ENCODE measurements at regions not wholly inside any gene's neighbourhood (a gene's known extent, or its start where the extent isn't known, plus 50 kb on each side); places are given as distances from the start of the nearest gene placed in this dataset.

DNA sequence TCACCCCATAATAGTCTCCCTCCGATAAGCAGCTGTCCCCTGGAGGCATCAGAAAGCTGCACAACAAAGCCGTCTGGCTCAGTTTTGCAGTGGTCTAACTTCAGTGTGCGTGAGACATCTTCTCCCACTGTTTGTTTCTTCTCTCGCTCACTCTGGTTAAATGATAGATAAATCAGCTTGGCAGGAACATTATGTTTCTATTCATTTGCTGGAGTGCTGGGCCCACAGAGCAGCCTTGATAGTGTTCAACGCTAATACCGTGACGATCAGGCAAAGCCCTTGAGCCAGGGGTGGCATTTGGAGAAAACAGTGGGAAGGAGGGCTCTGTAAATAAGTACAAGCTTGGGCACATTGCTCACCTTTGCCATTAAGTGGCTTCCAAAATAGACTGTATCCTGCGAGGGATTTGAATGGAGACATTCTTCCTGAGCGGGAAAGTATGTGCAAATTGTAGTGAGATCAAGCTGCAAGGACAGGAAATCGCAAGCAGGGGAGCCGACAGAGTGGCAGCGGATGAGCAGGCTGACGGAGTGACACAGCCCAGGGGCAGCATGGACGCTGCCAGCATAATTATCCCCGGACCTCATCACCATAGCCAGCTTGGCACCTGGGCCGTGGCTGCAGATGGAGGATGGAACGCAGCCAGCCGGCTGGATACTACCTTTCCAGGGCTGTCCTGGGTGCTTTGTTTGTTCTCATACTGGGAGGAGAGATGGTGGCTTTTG, 256.8 kb upstream of the FZD8 start:
- H3K27me3 Mint-ChIP-seq (ENCODE audit: low read depth): no peaks in the 10 kb centered on the region
- no peak for ATAC-seq (replicated peaks in 1 of 2)
- peaks cover 2% of the 10 kb centered on the region in 2 donors for H3K9me3 Mint-ChIP-seq
- no peak for DNase-seq
- H3K36me3 Mint-ChIP-seq (ENCODE audit: insufficient read depth in 2 of 2): no peaks in the 10 kb centered on the region
- H3K4me1 Mint-ChIP-seq (ENCODE audit: low read depth): no peaks in the 10 kb centered on the region
- H3K4me3 Mint-ChIP-seq: no peak overlapping the region
- no peak overlapping the region for H3K27ac Mint-ChIP-seq

DNA sequence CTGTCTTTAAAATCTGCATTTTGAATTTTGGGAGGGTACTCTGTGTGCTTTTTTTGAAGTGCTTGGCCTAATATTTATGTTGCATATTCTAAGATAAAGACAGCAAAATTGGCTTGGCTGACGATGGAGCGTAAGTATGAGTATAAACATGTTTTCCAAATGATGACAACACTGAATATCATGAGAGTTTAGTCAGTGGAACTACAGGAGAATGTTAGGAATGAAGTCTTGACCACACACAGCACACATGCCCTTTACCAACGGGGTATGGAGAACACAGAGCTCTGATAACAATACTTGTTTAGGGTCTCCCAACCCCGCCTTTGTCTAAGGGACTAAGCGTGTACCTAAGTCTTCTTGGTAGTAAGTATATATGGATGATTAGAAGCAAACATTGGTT, 253.9 kb upstream of the FZD8 start:
- no peaks in the 10 kb centered on the region for H3K27me3 Mint-ChIP-seq (ENCODE audit: low read depth)
- ATAC-seq (replicated peaks in 1 of 2) (no peak), DNase-seq (no peak)
- H3K9me3 Mint-ChIP-seq: peaks cover 2% of the 10 kb centered on the region in 2 donors
- no peak overlapping the region for H3K27ac Mint-ChIP-seq
- no peaks in the 10 kb centered on the region for H3K36me3 Mint-ChIP-seq (ENCODE audit: insufficient read depth in 2 of 2)
- H3K4me3 Mint-ChIP-seq: no peak overlapping the region
- no peaks in the 10 kb centered on the region for H3K4me1 Mint-ChIP-seq (ENCODE audit: low read depth)

DNA sequence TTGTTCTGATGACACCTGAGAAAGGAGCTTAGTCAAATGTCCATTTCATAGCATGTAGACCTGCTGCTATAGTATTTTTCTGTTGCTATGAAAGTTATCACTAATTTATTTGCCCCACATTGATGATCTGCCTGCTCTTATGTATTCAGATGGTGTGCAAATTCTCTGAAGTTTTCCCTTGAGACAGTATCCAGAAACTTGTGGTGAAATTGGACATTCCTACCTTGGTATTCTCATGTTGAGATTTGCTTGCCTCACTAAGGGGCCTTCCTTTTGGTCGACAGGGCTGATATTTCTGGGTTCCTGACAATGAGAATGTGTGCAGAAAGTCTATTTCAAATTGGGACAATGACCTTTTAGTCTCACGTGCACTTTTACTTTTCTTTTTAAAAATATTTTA, 253.2 kb upstream of the FZD8 start:
- Mint-ChIP-seq H3K4me3 (no peak overlapping the region), H3K27me3 (ENCODE audit: low read depth) (no peaks in the 10 kb centered on the region), H3K9me3 (peaks cover 2% of the 10 kb centered on the region in 2 donors), H3K27ac (no peak overlapping the region), H3K4me1 (ENCODE audit: low read depth) (no peaks in the 10 kb centered on the region), H3K36me3 (ENCODE audit: insufficient read depth in 2 of 2) (no peaks in the 10 kb centered on the region)
- DNase-seq (no peak), ATAC-seq (replicated peaks in 1 of 2) (no peak)

DNA sequence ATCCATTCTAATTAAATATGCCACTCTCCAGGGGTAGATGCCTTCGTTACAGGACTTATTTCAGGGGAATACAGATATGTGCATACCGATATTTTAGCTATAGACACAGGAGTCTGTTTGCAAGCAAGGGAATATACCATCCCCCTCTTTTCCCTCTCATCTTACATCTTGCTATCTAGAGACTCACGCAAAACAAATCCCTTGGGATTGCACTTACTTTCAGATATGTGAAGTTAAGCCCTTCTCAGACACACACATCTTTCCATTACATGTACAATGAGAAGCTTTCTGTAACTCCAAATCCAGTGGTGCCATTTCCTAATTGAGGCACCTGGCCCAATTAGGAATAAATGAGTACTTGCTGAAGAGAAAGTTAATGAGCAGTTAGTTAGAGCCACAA, 250.4 kb upstream of the FZD8 start:
- DNase-seq (no peak), ATAC-seq (replicated peaks in 1 of 2) (no peak)
- Mint-ChIP-seq H3K4me1 (ENCODE audit: low read depth) (no peaks in the 10 kb centered on the region), H3K36me3 (ENCODE audit: insufficient read depth in 2 of 2) (no peaks in the 10 kb centered on the region), H3K4me3 (no peak overlapping the region), H3K9me3 (peaks cover 3 to 4% of the 10 kb centered on the region in 2 donors), H3K27ac (no peak overlapping the region), H3K27me3 (ENCODE audit: low read depth) (no peaks in the 10 kb centered on the region)

DNA sequence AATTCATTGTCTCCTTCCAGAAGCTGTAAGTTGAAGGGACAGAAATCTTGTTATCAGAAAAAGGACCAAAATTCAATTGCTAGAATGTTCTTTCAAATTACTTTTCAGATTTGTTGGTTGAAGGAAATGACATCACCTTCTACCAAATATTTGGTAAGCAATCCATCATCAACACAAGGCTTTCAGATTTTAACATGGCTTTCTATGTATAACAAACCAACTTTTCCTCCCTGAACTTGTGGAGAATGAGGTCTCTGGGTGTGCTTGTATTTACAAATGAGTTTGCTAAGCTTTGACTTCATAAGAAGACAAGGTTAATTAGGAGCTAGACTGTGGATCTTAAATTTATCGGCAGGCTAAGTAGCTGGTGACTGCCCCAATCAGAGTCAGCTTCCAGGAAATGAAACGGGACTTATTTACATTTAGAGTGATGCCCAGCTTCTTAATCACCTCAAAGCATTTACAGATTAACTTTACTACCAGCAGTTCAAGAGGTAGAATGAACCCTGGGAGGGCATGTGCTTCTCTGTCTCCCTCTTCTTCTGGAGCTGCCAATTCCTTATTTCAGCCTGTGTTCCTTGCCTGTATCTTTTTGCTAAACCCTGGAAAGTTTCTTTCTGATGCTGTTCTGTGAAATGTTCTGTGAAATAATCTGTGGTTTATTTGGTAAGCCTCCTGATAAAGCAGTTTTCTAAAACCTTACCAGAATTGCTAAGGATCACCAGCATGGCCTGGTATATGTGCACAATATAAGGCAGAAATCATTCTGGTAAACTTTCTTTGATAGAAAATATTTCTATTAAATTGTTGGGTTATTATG, 248.8 kb upstream of the FZD8 start:
- DNase-seq: no peak
- Mint-ChIP-seq H3K9me3 (peaks cover 3% of the 10 kb centered on the region in 2 donors), H3K4me3 (no peak overlapping the region), H3K4me1 (ENCODE audit: low read depth) (no peaks in the 10 kb centered on the region), H3K27ac (no peak overlapping the region), H3K27me3 (ENCODE audit: low read depth) (no peaks in the 10 kb centered on the region), H3K36me3 (ENCODE audit: insufficient read depth in 2 of 2) (no peaks in the 10 kb centered on the region)
- no peak for ATAC-seq (replicated peaks in 1 of 2)

DNA sequence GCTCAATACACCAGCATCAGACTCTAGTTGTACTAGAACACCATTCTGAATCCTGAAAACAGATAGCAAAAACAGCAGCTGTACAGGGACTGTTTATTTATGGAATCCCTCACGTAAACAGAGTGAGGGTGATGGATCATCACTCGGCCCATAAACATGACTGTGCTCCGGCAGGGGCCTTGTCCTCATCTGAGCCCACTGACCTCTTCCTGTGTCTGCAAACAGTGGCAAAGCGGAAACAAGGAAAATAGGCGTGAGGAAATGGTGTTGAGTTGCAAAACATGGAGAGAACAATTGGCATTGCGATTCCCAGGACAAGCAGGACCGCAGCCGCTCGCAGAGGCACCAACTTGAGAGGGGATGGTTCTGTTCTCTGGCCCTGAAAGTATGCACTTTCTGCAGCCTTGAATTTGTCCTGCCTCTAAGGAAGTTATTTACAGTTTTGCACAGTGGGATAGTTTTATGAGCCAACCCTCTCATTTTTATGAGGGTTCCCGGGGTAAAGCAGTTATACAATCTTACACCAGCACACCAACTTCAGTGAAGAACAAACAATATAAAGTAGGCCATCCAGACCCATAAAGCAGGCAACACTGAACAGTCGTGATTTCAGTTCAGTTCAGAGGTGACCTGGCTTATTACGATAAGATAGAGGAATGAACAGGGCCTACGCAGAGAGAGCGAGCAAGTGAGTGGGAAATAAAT, 248.0 kb upstream of the FZD8 start:
- DNase-seq (no peak), ATAC-seq (replicated peaks in 1 of 2) (no peak)
- no peaks in the 10 kb centered on the region for H3K36me3 Mint-ChIP-seq (ENCODE audit: insufficient read depth in 2 of 2)
- H3K4me1 Mint-ChIP-seq (ENCODE audit: low read depth): no peaks in the 10 kb centered on the region
- peaks cover 2 to 3% of the 10 kb centered on the region in 2 donors for H3K9me3 Mint-ChIP-seq
- H3K27ac Mint-ChIP-seq: no peak overlapping the region
- H3K4me3 Mint-ChIP-seq: no peak overlapping the region
- H3K27me3 Mint-ChIP-seq (ENCODE audit: low read depth): no peaks in the 10 kb centered on the region

DNA sequence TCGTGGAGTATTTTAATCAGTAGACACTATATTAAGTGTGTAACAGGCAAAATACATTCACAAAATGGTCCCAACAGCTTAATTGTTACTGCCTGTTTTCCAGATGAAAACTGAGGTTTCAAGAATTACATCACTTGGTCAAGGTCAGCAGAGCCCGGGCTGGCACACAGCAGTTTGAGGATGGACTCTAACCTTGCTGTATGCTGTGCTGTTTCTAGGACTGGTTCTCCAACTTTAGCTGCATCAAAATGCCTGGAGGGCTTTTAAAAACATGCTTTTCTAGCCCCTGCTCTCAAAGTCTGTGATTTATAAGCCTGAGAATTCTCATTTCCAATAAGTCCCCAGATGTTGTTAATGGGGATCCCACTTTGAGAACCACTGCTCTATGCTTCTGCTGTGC, 247.1 kb upstream of the FZD8 start:
- no peak overlapping the region for H3K4me3 Mint-ChIP-seq
- no peak overlapping the region for H3K27ac Mint-ChIP-seq
- H3K27me3 Mint-ChIP-seq (ENCODE audit: low read depth): no peaks in the 10 kb centered on the region
- DNase-seq (no peak), ATAC-seq (replicated peaks in 1 of 2) (no peak)
- H3K36me3 Mint-ChIP-seq (ENCODE audit: insufficient read depth in 2 of 2): no peaks in the 10 kb centered on the region
- no peaks in the 10 kb centered on the region for H3K4me1 Mint-ChIP-seq (ENCODE audit: low read depth)
- peaks cover 2 to 3% of the 10 kb centered on the region in 2 donors for H3K9me3 Mint-ChIP-seq

DNA sequence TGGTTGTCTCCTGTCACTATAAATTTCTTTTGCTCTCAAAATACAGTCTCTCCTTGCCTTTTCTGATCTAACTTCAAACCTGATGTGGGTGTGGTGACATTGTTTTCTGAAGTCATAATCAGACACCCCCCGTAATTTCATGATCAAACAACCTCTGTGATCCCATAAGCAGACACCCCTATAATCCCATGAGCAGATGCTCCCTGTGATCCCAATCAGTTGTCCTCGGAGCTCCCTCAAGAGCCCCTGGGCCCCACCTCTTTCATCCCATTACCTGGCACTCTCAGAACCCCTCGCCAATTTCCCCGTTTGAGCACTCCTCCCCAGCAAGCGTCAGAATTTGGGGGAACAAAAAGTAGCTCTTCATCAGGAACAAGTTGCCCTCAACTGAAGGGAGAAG, 246.3 kb upstream of the FZD8 start:
- Mint-ChIP-seq H3K9me3 (peaks cover 1 to 2% of the 10 kb centered on the region in 2 donors), H3K4me3 (no peak overlapping the region), H3K27ac (no peak overlapping the region), H3K27me3 (ENCODE audit: low read depth) (no peaks in the 10 kb centered on the region), H3K36me3 (ENCODE audit: insufficient read depth in 2 of 2) (no peaks in the 10 kb centered on the region), H3K4me1 (ENCODE audit: low read depth) (no peaks in the 10 kb centered on the region)
- DNase-seq (no peak), ATAC-seq (replicated peaks in 1 of 2) (no peak)

DNA sequence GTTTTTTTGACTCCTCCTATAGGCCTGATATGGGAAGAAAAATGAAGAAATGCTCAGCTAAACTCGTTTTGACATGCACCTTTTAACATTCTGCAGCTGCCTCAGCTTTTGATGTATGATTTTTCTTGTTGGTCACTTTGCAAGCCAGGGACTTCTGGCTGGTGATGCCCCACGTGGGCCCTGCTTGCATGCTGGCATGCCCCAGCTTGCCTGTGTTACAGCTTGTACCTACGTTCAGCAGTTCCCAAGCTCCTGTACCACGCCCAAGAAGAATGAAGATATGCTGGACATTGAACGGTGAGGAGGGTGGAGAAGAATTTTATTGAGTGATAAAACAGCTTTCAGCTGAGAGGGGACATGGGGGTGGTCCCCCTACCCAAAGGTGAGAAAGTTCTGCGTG, 245.6 kb upstream of the FZD8 start:
- H3K9me3 Mint-ChIP-seq: peaks cover 1 to 2% of the 10 kb centered on the region in 2 donors
- no peak for DNase-seq
- H3K27ac Mint-ChIP-seq: no peak overlapping the region
- no peaks in the 10 kb centered on the region for H3K27me3 Mint-ChIP-seq (ENCODE audit: low read depth)
- H3K4me1 Mint-ChIP-seq (ENCODE audit: low read depth): no peaks in the 10 kb centered on the region
- H3K4me3 Mint-ChIP-seq: no peak overlapping the region
- no peaks in the 10 kb centered on the region for H3K36me3 Mint-ChIP-seq (ENCODE audit: insufficient read depth in 2 of 2)
- no peak for ATAC-seq (replicated peaks in 1 of 2)

DNA sequence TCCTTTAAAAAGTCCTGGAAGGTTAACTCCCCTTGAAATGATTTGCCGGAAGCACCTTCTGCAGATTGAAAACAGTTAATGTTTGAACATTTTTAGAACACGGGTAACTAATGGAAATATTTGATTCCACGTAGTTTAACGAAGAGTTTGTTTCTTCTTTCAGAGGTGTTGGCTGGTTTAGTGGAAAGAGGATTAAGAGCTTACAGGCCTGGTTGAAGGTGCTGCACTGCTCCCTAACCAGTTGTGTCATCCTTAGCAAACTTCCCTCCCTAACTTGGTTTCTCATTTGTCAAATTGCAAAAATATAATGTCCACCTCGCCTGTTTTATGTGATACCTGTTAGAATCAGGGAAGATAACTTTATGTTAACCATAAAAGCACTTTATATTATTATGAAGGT, 243.0 kb upstream of the FZD8 start:
- Mint-ChIP-seq H3K27me3 (ENCODE audit: low read depth) (no peaks in the 10 kb centered on the region), H3K4me1 (ENCODE audit: low read depth) (no peaks in the 10 kb centered on the region), H3K27ac (no peak overlapping the region), H3K4me3 (no peak overlapping the region), H3K36me3 (ENCODE audit: insufficient read depth in 2 of 2) (no peaks in the 10 kb centered on the region), H3K9me3 (peaks cover 1 to 2% of the 10 kb centered on the region in 2 donors)
- ATAC-seq (replicated peaks in 1 of 2): no peak
- DNase-seq: no peak

DNA sequence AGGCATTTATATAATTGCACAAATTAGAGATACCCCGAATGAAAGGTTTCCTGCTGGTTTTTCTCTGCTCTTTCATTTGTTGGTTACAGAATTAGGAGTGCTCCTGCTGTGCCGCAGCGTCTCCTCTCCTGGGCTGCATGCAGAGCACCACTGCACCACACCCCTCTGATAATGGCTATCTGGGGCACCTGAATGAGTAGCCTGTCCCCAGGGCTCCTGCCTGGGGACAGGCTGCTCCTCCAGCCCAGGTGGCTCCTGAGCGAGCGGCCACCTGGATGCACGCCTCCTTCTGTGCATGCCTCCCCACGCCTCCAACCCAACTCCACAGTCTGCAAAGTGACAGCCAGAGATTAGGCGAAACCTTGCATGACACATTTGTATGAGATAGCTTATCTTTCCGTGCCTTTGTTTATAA, 242.6 kb upstream of the FZD8 start:
- H3K27me3 Mint-ChIP-seq (ENCODE audit: low read depth): no peaks in the 10 kb centered on the region
- H3K27ac Mint-ChIP-seq: no peak overlapping the region
- ATAC-seq (replicated peaks in 1 of 2) (no peak), DNase-seq (no peak)
- H3K9me3 Mint-ChIP-seq: peaks cover 1 to 2% of the 10 kb centered on the region in 2 donors
- no peaks in the 10 kb centered on the region for H3K36me3 Mint-ChIP-seq (ENCODE audit: insufficient read depth in 2 of 2)
- no peak overlapping the region for H3K4me3 Mint-ChIP-seq
- H3K4me1 Mint-ChIP-seq (ENCODE audit: low read depth): no peaks in the 10 kb centered on the region

DNA sequence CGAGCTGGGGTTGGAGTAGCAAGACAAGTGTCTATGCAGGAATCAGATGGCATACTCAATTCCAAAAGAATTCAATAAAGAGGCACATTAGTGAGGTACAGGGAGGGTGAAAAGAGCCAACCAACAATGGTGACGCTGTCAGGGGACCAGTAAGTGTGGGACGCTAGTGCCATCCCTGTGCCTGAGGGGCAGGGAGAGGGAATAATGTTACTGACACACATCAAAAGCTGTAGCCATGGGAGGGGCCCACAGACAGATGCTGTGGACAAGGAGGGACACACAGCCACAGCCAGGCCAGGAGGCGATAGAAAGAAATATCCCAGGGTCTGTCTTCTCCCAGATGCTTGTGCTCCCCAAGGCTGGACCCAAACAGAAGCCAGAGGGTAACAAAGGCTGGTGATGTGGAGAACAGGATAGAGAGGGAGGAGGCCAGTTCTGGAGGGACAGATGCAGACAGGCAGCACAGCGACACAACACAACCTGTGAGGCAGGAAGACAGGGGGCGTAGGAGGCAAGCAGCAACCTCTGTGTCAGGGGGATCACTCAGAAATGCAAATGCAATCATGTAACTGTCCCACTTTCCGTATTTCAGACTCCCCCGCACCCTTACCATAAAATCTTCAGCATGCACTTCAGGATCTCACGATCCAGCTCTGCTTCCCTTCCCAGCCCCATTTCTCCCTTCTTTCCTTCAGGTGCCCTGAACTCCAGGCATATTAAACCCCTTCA, 240.5 kb upstream of the FZD8 start:
- Mint-ChIP-seq H3K27me3 (ENCODE audit: low read depth) (no peaks in the 10 kb centered on the region), H3K4me1 (ENCODE audit: low read depth) (no peaks in the 10 kb centered on the region), H3K27ac (no peak overlapping the region), H3K9me3 (no peaks in the 10 kb centered on the region), H3K4me3 (no peak overlapping the region), H3K36me3 (ENCODE audit: insufficient read depth in 2 of 2) (no peaks in the 10 kb centered on the region)
- DNase-seq (no peak), ATAC-seq (replicated peaks in 1 of 2) (no peak)

DNA sequence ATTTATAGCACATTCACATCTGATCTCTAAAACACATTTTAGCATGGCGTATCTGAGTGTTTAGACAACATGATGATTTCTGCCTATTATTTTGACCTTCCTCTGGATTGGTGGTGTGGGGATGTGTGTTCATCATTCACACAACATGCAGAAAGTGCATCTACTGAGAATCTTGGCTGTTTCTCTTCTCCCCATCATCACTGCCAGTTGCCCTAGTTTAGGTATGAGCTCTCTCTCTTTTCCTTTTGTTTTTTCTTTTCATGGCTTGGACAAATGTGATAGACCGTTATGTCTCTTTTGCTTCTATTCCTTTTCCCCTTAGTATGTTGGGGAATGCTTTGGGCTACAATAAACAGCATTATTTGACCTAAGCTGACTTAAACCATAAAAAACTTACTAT, 239.2 kb upstream of the FZD8 start:
- H3K36me3 Mint-ChIP-seq (ENCODE audit: insufficient read depth in 2 of 2): no peaks in the 10 kb centered on the region
- no peaks in the 10 kb centered on the region for H3K4me1 Mint-ChIP-seq (ENCODE audit: low read depth)
- no peak overlapping the region for H3K4me3 Mint-ChIP-seq
- H3K27me3 Mint-ChIP-seq (ENCODE audit: low read depth): no peaks in the 10 kb centered on the region
- H3K9me3 Mint-ChIP-seq: no peaks in the 10 kb centered on the region
- no peak overlapping the region for H3K27ac Mint-ChIP-seq
- DNase-seq (no peak), ATAC-seq (replicated peaks in 1 of 2) (no peak)
